ENCODE measurements at regions not wholly inside any gene's neighbourhood (a gene's known extent, or its start where the extent isn't known, plus 50 kb on each side); places are given as distances from the start of the nearest gene placed in this dataset.
"Not testable (repeated sequence)": the region's sequence is repeated elsewhere in the genome, so short reads cannot be mapped to it uniquely, and the experiment has no call there.

DNA sequence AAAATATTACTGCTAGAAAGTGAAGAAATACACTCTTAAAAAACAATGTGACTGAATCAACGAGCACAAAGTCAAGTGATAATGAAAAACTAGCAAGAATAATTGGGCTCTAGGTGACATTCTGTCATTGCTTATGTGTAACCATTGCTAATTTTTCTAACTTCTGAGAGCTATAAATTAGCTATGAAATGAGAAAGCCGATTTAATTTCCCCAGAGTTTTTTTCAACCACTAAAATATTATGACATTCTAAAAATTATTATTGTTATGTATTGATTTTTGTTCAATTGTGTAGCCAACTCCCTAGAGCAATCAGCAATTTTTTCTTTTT, 458.6 kb upstream of the ATXN8OS start:
- no peak for DNase-seq

- DNase-seq, result no peak
Observed at GRCh38 chr13:69648340-69649062, 459.1 kb upstream of the ATXN8OS start.

DNA sequence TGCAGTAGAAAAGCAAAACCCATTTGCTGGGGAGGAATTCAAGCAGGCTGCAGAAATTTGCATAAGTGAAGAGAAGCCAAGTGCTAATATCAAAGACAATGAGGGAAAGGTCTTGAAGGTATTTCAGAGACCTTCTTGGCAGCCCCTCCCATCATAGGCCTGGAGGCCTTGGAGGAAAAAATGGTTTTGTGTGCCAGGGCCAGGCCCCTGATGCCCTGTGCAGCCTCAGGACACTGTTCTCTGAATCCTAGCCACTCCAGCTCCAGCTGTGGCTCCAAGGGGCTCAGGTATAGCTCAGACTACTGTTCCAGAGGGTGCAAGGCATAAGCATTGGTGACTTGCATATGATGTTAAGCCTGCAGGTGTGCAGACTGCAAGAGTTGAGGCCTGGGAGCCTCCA, 463.2 kb upstream of the ATXN8OS start:
- DNase-seq, result no peak

DNA sequence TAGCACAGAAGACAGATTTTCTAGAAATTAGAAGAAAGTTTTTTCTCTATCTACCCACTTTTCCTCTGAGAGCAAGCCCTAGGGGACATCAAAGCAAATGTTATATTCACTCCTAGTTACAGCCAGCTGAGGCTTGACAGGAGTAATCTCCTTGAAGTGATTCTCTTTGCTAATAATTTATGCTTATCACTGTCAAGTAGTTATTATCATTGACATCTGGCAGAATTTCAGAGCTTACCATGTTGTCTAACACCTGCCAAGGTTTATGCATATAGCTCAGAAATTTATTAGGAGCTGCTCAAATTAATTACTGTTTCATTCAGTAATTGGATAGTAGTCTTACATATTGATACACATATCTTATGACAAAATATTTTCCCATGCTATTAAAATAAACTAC, 465.9 kb upstream of the ATXN8OS start:
- no peak for DNase-seq

- no peak for DNase-seq
Observed at GRCh38 chr13:69633044-69633443, 474.6 kb upstream of the ATXN8OS start.

DNA sequence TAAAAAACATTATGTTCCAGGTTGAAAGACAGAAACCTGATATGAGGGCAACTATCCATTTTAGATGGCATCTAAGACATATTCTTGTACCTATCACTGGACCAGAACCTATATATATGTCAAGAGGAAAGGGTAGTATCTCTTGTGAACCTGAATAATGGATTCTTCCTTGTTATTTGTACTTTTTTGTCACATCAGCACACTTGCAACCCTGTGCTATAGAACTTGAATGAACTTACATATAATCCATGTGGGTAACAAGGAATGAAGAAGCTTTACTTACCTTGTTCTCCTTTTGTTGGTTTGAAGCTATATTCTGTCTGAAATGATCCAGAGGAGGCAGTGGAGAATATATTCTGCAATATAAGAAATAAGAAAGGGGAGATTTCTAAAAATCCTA, 483.7 kb upstream of the ATXN8OS start:
- DNase-seq, result no peak

DNA sequence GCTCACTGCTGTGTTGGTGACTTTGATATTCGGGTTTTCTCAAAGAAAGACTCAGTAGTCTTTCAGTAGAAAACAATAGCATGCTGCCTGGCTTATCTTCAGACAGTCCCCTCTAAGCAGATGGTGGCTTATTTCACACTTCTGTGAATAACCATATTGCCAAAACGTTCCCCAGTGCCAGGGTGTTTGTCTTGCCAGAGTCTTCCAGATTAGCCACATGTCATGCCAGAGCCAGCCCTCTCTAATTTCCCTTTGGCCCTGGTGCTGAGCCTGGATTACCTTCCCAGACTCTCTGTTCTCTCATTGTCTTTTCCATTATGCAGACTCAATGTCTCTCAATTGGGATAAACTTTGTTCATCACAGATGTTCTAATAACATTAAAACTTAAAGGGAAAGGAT, 488.0 kb upstream of the ATXN8OS start:
- no peak for DNase-seq

DNA sequence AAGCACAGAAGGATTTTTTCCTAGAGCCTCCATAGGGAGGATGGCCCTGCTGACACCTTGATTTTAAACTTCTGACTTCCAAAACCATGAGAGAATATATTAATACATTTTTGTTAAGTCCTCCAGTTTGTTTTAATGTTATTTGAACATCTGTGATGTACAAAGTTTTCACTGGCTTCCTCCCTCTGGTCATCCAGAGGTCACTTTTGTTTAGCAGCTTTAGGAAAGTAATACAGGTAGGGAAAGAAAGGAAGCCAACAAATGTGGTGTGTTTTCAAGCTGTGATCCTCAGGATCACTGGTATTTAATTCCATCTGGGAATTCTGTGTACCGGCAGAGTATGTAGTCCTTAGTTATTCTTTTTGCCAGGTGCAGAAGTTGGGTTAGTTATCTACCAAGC, 488.8 kb upstream of the ATXN8OS start:
- no peak for DNase-seq

- no peak for DNase-seq
Observed at GRCh38 chr13:69618393-69618792, 489.2 kb upstream of the ATXN8OS start.

DNA sequence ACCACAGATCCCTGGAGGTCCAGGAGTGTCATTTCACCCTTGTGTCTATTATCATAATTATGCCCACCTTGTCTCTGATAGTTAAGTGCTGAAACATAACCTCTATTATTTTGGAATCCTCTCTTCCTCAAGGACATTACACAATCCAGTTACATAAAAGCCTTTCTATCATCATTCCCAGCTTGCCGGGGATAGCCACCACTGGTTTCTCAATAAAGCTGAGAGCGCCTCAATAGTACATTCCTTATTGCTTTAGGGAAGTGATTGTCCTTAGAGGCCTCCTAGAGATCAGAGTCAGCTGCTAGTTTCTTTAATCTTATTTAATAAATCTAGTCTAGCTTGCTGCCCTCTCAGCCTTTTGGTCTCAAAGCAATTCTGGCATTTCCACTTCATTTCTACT, 490.0 kb upstream of the ATXN8OS start:
- DNase-seq, result no peak

DNA sequence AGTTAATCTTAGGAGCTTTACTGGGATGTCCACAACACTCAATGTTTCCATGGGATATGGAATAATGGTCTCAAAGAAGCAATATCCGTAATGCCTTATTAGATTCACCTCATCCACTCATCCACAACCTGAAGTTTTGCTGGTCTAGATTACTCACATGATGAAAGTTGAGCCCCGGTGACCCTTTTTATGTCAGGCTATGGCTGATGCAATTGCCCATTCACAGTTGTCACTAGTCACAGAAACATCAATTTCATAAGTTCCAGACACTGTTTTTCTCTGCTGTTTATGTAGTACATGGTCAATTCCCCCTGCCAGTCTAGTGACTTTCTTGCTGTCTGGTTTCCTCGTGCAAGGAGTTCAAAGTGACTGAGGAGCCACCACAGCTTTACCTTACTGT, 491.2 kb upstream of the ATXN8OS start:
- DNase-seq, result no peak

- DNase-seq, result not testable (repeated sequence)
Observed at GRCh38 chr13:69615055-69615454, 492.6 kb upstream of the ATXN8OS start.

GRCh38 chr13:69604698-69605097, 502.9 kb upstream of the ATXN8OS start:
- no peak for DNase-seq

DNA sequence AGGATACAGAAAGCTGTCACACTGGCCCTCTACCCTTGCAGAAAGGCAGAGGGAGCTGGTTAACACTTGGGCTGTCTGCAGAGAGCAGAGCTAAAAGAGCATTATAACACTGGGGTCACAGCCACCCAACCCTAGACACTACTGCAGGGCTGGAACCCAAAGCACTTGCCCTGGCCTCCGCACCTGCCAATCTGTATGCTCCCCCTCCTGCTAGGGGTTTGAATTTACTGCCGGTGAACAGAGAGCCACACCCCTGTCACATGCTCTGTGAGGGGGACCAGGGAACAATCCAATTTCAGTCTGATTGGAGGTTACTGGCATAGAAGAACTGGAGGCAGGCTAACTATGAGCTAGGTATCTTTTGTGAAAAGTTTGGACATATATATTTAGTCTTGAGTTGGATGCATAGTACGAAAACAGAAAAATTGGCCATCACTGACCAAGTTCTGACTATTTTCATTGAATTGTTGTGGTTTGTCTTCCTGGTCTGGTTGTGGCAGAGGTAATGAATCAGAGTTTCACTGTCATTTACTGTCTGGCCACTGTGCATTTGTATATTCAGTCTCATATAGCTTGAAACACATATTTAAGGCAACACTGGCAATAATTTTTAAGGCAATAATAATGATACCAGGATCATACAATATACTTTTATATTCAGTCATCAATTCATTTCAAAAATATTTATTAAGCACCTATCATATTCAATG, 504.3 kb upstream of the ATXN8OS start:
- no peak for DNase-seq

GRCh38 chr13:69601661-69602060, 506.0 kb upstream of the ATXN8OS start:
- DNase-seq, result no peak

GRCh38 chr13:69600811-69601210, 506.8 kb upstream of the ATXN8OS start:
- DNase-seq, result no peak

- no peak for DNase-seq
Observed at GRCh38 chr13:69597088-69597487, 510.5 kb upstream of the ATXN8OS start.

- no peak for DNase-seq
Observed at GRCh38 chr13:69595181-69595580, 512.4 kb upstream of the ATXN8OS start.

- no peak for DNase-seq
Observed at GRCh38 chr13:69591437-69591836, 516.2 kb upstream of the ATXN8OS start.

DNA sequence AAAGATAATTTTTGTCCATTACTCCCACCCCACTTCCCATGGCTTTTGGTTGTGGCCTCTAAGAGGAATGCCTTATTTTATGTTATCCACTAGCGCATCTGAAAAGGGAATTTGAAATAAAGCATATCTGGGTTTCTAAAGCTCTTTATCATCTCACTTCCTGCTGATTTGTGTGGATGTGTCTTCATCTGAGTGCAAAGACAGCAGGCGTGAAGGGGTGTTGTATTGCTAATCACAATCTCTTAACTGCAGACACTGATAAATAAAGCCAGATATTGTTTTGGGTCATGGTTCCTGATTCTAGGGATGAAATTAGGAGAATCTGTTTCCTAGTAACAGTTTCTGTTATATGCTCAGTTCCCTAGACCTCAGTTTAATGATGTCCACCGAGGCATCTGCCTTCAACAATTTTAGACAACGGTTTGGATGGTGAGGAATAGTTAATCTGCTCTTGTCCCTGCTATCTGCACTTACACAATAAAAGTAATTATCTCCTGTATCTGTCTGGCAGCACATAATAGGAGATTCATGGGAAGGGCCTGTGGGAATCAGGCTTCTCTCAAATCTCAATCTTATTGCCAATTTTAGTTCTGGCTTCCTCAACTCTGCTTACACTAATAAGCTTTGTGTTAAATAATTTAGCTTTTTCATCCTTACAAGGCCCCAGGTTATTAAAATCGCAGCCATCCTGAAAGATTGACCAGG, 517.9 kb upstream of the ATXN8OS start:
- DNase-seq, result no peak

DNA sequence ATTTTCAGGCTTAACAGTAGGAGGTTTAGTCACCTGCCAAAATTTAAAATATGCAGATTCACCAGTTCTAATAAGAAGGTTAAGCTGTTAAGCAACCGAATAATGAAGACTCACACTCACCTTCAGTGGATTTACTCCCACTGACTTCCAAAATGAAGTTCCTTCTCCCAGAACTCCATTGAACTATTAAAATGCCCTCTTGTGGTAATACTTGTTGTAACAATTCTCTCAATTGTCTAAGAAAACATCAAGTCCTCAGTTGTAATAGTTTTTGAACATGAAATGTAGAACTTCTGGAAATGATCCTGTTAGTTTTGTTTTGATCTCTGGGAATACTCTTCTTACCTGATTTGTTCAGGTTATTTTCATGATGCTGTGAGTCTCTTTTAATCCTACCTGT, 522.0 kb upstream of the ATXN8OS start:
- no peak for DNase-seq

- DNase-seq, result no peak
Observed at GRCh38 chr13:69580255-69580654, 527.4 kb upstream of the ATXN8OS start.

DNA sequence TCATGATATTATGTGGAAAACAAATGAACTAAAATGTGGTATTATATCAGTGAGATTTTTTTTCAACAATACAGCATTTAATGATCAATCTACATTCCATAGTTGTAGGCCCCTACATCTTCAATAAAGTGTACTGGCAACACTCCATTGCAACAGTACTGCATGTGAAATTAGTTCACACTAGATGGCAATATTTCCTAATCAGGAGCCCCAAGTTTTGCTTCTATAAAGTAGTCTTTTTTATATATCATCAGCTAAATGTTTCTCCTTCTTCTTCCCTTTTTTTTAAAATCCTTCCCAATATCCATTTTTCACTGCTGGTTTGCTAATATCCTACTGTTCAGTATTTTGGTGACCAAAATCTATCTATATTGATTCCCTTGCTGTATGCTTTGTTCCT, 528.3 kb upstream of the ATXN8OS start:
- DNase-seq, result no peak

GRCh38 chr13:69571606-69572323, 535.9 kb upstream of the ATXN8OS start:
- no peak for DNase-seq
